Muscle of leg (tissue), 3 donors: ENCODE measurements at regions not wholly inside any gene's neighbourhood (a gene's known extent, or its start where the extent isn't known, plus 50 kb on each side); places are given as distances from the start of the nearest gene placed in this dataset.
A peak's percentile ranks its signal among the peaks of the same experiment; 100 is the strongest.

Experiments used
- DNase-seq: peaks from one replicate; pipeline ENCODE4 v3.0.0; 2013
- H3K27ac ChIP-seq: one replicate; pipeline ENCODE4 v1.5.1; 2013; ENCODE audit warnings: mild to moderate bottlenecking, low read length, control low read depth
- H3K27me3 ChIP-seq: one replicate; pipeline ENCODE4 v1.6.1; 2013; ENCODE audit warnings: low read length; ENCODE audit not compliant: control insufficient read depth, insufficient read depth
- H3K36me3 ChIP-seq: one replicate; pipeline ENCODE4 v1.6.1; 2013; ENCODE audit warnings: low read length; ENCODE audit not compliant: control insufficient read depth, insufficient read depth
- H3K4me1 ChIP-seq: one replicate; pipeline ENCODE4 v1.6.1; 2013; ENCODE audit warnings: low read length; ENCODE audit not compliant: control insufficient read depth, insufficient read depth
- H3K4me3 ChIP-seq: one replicate; pipeline ENCODE4 v1.5.1; 2013; ENCODE audit warnings: low read length, control low read depth
- H3K9me3 ChIP-seq: replicated peaks from 2 replicates; pipeline ENCODE4 v1.6.1; 2013; ENCODE audit warnings: low read depth, low read length; ENCODE audit not compliant: control insufficient read depth
- WGBS: methylation state at CpG from one replicate; pipeline ENCODE4 v1.1.5; 2013; ENCODE audit warnings: missing lambda C conversion rate; ENCODE audit not compliant: insufficient coverage; 5-methylcytosine and 5-hydroxymethylcytosine counted together

DNA sequence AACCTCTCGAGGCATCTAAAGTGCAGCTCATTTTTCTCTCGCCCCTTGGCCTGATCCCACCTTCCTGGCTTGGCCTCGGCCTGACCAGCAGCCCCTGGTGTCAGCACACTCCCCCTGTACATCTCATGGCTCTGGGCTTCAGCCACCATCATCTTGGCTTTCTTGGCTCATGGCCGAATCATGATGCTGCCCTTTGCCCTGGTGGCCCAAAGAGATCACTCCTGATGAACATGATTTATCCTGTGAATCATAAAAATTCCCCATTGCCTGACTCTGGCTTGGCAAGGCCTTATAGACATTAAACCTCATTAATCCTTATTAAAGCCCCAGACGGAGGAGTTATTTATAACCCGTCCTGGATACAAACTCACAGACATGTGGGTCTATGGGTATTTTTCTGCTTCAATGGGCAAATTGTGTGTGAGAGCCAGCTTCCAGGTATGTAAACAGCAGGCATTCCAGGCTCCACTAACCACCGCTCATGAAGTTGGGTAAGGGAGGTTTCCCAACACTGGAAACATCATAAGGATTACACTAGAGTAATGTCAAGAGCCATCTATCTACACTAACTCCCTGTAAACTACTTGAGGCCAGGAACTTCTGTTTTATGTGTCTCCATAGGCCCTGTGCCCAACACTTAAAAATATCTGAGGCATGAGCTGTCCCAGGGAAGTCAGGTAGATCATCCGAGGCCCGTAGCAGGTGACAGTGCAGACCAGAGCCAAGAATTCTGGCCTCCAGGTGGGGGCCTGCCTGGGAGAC lies 171.2 kb downstream of the TTC8 start:
- Histone ChIP-seq H3K27me3 (no peaks in the 10 kb centered on the region), H3K9me3 (no peaks in the 10 kb centered on the region), H3K36me3 (no peaks in the 10 kb centered on the region), H3K27ac (no peak overlapping the region), H3K4me1 (no peaks in the 10 kb centered on the region), H3K4me3 (no peak overlapping the region)
- DNase-seq, result no peak
- 72% methylated on average over 6 of the region's 9 CpGs for WGBS

DNA sequence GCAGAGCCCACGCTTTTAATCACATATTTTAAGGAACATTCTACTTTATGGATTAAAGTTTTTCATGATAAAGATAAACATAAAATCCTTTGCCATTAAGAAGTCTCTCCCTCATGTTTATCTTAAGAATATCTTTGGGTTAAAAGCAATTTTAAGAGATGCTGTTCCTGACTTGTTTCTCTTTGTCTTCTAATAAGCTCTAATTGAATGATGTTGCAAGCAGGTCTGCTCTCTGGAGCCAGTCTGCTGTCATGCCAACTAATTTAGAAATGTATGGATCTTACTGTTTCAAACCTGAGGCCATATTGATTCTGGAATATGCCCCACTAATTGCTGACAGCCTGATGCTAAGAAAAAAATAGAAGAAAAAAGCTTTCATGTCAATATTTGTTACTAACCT lies 173.6 kb downstream of the TTC8 start:
- H3K36me3 ChIP-seq, result no peaks in the 10 kb centered on the region
- no peak overlapping the region for H3K4me3 ChIP-seq
- DNase-seq, result no peak
- H3K27me3 ChIP-seq, result no peaks in the 10 kb centered on the region
- no peak overlapping the region for H3K27ac ChIP-seq
- no peaks in the 10 kb centered on the region for H3K9me3 ChIP-seq
- WGBS, result no CpG with 5 or more reads among the region's 1 CpG
- no peaks in the 10 kb centered on the region for H3K4me1 ChIP-seq

DNA sequence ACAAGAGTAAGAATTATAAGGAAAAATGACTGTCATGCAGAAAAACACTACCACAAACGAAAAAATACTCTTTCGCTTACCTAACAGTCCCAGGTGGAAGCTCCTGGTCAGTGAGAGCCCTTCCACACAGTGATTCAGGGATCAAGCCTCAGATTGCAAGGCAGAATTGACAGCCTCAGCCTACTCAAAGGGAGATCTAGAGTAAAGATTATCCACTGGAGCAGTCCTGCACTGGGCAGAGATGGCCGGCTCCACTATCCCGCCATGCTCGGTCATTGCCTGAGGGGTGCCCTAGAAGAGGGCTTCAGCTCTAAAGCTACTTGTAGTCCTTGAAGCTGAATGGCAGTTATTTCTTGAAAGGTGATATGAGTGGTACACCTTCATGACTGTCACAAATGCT lies 174.7 kb downstream of the TTC8 start:
- no peaks in the 10 kb centered on the region for H3K27me3 ChIP-seq
- no peak overlapping the region for H3K27ac ChIP-seq
- no peak overlapping the region for H3K4me3 ChIP-seq
- no peaks in the 10 kb centered on the region for H3K4me1 ChIP-seq
- H3K36me3 ChIP-seq, result no peaks in the 10 kb centered on the region
- no peaks in the 10 kb centered on the region for H3K9me3 ChIP-seq
- 100% methylated on average over 1 of the region's 5 CpGs for WGBS
- no peak for DNase-seq

DNA sequence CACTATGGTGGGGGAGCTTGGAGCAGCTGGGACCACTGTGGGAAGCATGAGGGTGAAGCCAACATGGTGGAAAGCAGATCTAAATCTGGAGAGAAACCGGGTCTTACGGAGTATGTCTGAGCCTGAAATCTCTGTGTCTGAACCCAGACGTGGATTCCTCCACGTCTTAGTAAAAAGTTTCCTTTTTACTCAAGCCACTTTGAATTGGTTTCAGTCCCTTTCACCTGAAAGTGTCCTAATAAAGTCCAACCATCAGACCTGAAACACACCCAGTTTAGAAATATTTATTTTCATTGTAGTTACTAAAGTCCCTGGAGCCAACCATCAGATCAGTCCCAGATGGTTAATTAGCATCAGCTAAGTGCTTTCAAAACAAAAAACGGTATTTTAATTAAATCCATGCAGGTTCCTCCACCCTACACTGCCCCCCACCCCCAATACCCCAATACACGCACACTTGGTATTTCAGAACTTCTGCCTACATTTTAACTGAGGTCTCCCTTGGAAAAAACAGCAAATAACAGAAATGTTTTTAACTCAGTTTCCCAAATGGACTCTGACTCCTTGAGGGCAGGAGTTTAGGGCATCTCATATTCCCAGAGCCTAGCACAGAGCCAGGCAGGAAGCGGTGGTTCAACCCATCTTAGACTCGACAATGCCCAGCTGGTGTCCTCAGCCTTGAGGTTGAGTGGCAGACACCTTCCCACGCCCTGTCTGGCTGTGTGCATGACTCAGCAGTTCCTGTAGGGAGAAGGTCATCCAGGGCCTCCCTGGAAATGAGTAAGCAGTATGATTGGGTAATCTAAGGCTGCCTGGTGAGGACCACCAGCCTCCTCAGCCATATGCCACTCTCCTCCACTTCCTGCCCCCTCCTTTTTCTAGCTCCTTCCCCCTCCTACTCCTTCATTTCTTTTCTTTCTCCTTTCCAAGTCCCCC lies 175.8 kb downstream of the TTC8 start:
- no peak overlapping the region for H3K4me3 ChIP-seq
- no peak overlapping the region for H3K27ac ChIP-seq
- H3K9me3 ChIP-seq, result no peaks in the 10 kb centered on the region
- no peaks in the 10 kb centered on the region for H3K4me1 ChIP-seq
- WGBS, result 74% methylated on average over 6 of the region's 9 CpGs
- DNase-seq, result no peak
- no peaks in the 10 kb centered on the region for H3K27me3 ChIP-seq
- H3K36me3 ChIP-seq, result no peaks in the 10 kb centered on the region

DNA sequence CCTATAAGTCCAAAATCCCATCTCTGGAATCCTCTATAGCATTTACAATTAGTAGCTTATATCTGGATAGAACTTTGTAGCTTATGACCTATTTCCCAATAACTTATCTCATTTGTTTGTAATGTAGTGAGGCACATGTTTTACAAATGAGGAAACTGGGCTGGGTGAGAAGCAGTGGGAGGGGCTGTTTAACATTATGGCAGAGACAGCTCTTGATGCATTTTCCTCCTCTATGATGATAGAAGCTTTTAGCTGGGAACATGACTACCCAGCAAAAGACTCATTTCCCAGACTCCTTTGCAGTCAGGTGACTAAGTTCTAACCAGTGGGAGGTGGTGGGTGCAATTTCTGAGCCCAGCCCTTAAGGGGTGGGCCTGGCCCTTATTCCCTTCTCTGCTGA lies 179.7 kb downstream of the TTC8 start:
- no peaks in the 10 kb centered on the region for H3K4me1 ChIP-seq
- no peaks in the 10 kb centered on the region for H3K27me3 ChIP-seq
- no peaks in the 10 kb centered on the region for H3K36me3 ChIP-seq
- H3K27ac ChIP-seq, result no peak overlapping the region
- H3K9me3 ChIP-seq, result no peaks in the 10 kb centered on the region
- no peak for DNase-seq
- H3K4me3 ChIP-seq, result no peak overlapping the region

DNA sequence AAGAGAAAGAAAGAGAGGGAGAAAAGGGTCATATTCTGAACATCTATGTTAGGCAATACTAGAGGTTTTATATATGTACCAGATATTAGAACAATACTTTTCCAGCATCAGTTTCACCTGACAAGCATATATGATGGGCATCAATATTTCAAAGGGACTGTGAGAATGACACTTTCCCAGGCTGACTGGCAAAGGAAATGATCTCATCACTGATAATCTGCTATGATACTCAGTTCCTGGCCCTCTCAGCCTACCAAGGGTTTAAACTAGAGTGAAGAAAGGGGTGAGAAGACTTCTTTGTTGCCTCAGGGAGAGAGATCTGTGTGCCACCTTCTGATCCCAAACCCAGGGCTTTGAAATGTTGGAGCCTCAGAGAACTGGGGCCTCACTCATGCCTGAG lies 183.5 kb downstream of the TTC8 start:
- DNase-seq, result no peak
- Histone ChIP-seq H3K27ac (no peak overlapping the region), H3K4me1 (no peaks in the 10 kb centered on the region), H3K9me3 (no peaks in the 10 kb centered on the region), H3K4me3 (no peak overlapping the region), H3K27me3 (no peaks in the 10 kb centered on the region), H3K36me3 (no peaks in the 10 kb centered on the region)

DNA sequence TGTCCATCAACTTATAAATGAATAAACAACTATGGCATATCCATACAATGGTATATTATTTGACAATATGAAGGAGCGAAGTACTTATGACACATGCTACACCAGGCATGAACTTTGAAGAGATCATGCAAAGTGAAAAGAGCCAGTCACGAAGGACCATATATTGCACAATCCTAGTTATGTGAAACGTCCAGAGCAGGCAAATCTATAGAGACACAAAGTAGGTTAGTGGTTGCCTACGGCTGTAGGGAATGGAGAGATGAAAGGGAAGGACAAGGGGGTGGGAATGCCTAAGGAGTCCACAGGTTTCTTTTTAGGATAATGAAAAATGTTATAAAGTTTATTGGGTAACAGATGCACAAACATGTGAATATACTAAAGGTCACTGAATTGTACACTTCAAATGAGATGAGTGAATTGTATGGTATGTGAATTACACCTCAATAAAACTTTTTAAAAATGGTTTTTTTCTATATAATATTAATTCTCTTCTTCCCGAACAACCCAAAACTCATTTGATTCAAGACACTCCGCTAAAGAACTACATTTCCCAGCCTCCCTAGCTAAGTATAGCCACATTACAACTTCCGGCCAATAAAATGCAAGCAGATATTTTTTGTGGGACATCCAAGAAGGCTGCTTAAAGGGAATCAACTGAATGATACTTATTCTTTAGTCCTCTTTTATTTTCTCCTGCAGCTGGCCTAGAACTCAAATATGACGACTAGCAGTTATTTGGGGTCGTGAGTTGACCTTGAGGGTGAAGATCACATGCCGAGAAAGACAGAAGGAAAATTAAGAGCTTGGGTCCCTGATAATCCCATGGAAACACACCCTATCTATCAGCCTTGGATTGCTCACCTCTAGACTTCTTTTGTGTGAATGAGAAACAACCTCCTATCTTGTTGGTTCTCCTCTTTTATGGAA lies 187.2 kb downstream of the TTC8 start:
- no peak overlapping the region for H3K27ac ChIP-seq
- H3K36me3 ChIP-seq, result no peaks in the 10 kb centered on the region
- WGBS, result 88% methylated on average over 1 of the region's 10 CpGs
- DNase-seq, result peak; percentile 29
- H3K9me3 ChIP-seq, result no peaks in the 10 kb centered on the region
- no peaks in the 10 kb centered on the region for H3K27me3 ChIP-seq
- H3K4me3 ChIP-seq, result no peak overlapping the region
- peaks cover 3% of the 10 kb centered on the region for H3K4me1 ChIP-seq

DNA sequence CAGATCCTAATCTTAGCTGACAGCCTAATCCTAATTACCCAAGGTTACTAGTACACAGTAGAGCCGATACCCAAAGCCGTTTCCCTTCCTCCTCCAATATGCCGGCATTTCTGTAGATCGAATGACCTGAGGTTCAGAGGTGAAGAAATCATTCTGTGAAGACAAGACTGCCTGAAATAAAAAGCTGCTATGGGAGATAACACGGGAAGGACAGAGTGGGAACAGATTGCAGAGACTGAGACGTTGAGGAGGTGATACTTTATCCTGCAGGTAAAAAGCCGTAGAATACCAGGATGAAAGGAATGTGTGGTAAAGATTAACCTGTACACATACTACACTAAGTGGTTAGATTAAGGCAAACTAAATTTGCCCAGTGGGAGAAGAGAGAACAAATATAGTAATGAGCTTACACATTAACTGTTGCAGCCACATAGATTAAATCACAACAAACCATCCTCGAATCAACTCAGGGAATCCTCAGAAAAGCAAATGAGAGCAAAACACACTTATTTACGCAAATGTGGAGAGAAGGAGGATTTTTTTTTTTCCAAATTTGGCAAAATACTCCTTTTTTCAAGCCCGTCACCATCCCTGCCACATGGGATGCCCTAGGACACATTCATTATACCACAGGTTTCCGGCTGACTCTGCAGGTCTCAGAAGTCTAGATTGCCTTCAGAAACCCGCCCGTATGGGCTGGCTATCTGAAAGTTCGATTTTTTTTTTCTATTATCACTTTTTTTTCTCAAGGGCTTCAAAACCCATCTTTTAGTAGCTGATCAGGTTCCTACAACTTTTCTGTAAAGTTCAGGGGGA lies 188.0 kb downstream of the TTC8 start:
- Histone ChIP-seq H3K27me3 (no peaks in the 10 kb centered on the region), H3K27ac (no peak overlapping the region), H3K4me3 (no peak overlapping the region), H3K36me3 (no peaks in the 10 kb centered on the region), H3K9me3 (no peaks in the 10 kb centered on the region), H3K4me1 (peaks cover 3% of the 10 kb centered on the region)
- DNase-seq, result no peak
- WGBS, result 80% methylated on average over 2 of the region's 14 CpGs

DNA sequence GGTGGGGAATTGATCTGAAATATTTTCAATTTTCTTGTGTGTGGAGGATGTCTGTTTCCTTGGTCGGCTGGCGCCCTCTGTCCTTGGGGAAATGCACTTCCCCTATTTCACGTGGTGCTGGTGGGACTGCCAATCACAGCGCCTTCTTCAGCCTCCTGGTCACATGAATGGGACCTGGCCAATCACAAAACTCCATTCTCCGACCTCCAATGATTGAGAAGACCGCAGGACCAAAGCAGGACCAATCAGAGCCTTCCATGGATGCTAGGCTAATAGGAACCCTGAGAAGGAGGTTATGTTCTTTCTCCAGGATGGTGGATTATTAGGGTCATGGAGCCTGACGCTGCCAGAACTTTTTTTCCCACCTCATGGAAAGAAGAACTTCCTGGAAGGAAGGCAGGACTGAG lies 188.7 kb downstream of the TTC8 start:
- 83% methylated on average over 2 of the region's 7 CpGs for WGBS
- Histone ChIP-seq H3K4me1 (peaks cover 3% of the 10 kb centered on the region), H3K27me3 (no peaks in the 10 kb centered on the region), H3K27ac (no peak overlapping the region), H3K9me3 (no peaks in the 10 kb centered on the region), H3K36me3 (no peaks in the 10 kb centered on the region), H3K4me3 (no peak overlapping the region)
- DNase-seq, result no peak
